AG04449 (cell line): ENCODE measurements at regions not wholly inside any gene's neighbourhood (a gene's known extent, or its start where the extent isn't known, plus 50 kb on each side); places are given as distances from the start of the nearest gene placed in this dataset.

ENCODE experiments used
- CTCF ChIA-PET: fragments of 350-600 bp; formaldehyde crosslinking; extraction: SDS; loops from one replicate; lab custom pipeline; 2021; ENCODE audit warnings: antibody characterized with exemption; lab: Yijun Ruan, JAX
- POLR2A ChIA-PET: fragments of 400-600, 350-600 bp; formaldehyde crosslinking; extraction: SDS; loops from one replicate; lab custom pipeline; 2020; ENCODE audit warnings: antibody characterized with exemption, inconsistent platforms; lab: Yijun Ruan, JAX
- DNase-seq: peaks from one replicate; pipeline ENCODE4 v3.0.0-alpha.2; 2010; ENCODE audit warnings: low read depth, low spot score
- H3K4me3 ChIP-seq: 2 replicates; pipeline ENCODE4 v1.5.1; 2011; ENCODE audit warnings: low read depth, mild to moderate bottlenecking, control low read depth, low read length
- TF ChIP-seq, protein P1 (sequence below): IDR thresholded peaks from one replicate; pipeline ENCODE4 v1.5.1; 2011; ENCODE audit warnings: mild to moderate bottlenecking, moderate library complexity, low read length, control low read depth, inconsistent platforms; ENCODE audit not compliant: insufficient read depth; ENCODE audit errors: missing control alignments

- no peak for DNase-seq
- POLR2A ChIA-PET = no interaction called here
- TF ChIP-seq, protein P1, sequence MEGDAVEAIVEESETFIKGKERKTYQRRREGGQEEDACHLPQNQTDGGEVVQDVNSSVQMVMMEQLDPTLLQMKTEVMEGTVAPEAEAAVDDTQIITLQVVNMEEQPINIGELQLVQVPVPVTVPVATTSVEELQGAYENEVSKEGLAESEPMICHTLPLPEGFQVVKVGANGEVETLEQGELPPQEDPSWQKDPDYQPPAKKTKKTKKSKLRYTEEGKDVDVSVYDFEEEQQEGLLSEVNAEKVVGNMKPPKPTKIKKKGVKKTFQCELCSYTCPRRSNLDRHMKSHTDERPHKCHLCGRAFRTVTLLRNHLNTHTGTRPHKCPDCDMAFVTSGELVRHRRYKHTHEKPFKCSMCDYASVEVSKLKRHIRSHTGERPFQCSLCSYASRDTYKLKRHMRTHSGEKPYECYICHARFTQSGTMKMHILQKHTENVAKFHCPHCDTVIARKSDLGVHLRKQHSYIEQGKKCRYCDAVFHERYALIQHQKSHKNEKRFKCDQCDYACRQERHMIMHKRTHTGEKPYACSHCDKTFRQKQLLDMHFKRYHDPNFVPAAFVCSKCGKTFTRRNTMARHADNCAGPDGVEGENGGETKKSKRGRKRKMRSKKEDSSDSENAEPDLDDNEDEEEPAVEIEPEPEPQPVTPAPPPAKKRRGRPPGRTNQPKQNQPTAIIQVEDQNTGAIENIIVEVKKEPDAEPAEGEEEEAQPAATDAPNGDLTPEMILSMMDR = no peak
- H3K4me3 ChIP-seq = no peak overlapping the region
- CTCF ChIA-PET = no interaction called here
Measured at GRCh38 chr7:86252406-86252805, 391.3 kb upstream of the GRM3 start.

- ChIA-PET POLR2A (no interaction called here), CTCF (no interaction called here)
- H3K4me3 ChIP-seq = no peak overlapping the region
- TF ChIP-seq, protein P1 = no peak
- DNase-seq = no peak
Measured at GRCh38 chr7:86248977-86249376, 394.7 kb upstream of the GRM3 start.

DNA sequence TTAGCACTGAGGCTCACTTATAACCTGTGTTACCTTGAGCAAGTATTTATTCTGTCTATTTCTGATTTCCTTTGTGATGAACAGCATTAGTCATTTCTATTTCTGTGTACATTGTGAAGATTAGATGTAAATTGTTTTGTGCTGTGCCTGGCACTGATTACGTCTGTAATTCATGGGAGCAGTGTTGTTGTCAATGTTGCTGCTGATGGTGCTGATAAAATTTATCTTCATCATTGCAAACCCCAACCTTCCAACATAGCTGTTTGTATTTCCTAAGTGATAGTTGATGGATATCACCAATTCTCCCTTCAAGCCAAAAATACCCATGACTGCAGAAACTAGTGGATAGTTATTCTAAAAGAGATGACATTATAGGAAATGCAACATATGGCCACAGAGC, 400.5 kb upstream of the GRM3 start:
- DNase-seq = no peak
- POLR2A ChIA-PET = no interaction called here
- TF ChIP-seq, protein P1 = no peak
- H3K4me3 ChIP-seq = no peak overlapping the region
- CTCF ChIA-PET = no interaction called here

GRCh38 chr7:86226191-86226590, 417.5 kb upstream of the GRM3 start:
- ChIA-PET POLR2A (no interaction called here), CTCF (no interaction called here)
- no peak for DNase-seq
- TF ChIP-seq, protein P1 = no peak
- H3K4me3 ChIP-seq = no peak overlapping the region

- TF ChIP-seq, protein P1 = no peak
- POLR2A ChIA-PET = no interaction called here
- CTCF ChIA-PET = no interaction called here
- H3K4me3 ChIP-seq = no peak overlapping the region
- DNase-seq = no peak
Measured at GRCh38 chr7:86222806-86223205, 420.9 kb upstream of the GRM3 start.

DNA sequence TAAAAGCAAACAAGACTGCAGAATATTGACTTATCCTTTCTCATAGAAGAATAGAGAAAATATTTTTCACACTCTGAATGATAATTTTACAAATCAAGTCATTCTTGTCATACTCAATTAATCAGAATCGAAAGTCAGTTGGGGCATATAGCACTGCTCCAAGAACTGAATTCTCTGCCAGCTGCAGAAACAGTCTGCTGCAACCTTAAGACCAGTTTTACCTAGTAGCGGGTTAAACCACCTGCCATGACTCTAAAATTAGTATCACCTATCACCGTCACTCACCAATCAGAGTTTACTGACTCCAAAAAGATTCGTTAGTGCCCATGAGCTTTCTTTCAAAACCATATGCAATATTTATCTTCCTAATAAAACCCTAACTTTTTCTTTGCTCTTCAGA, 429.0 kb upstream of the GRM3 start:
- POLR2A ChIA-PET = no interaction called here
- CTCF ChIA-PET = no interaction called here
- TF ChIP-seq, protein P1 = no peak
- H3K4me3 ChIP-seq = no peak overlapping the region
- no peak for DNase-seq
